Endothelial cell of umbilical vein (primary cell): ENCODE measurements at regions not wholly inside any gene's neighbourhood (a gene's known extent, or its start where the extent isn't known, plus 50 kb on each side); places are given as distances from the start of the nearest gene placed in this dataset.

Source experiments
- BruUV-seq: library from RNA; stranded (reverse); fragments of 400-500 nt; replicated peaks from 2 replicates; lab custom pipeline; 2021; lab: Mats Ljungman, UMichigan
- CTCF ChIA-PET: fragments of 300-600, 350-600 bp; sonication (Branson Sonifier 250); formaldehyde crosslinking; loops from one replicate; lab custom pipeline; 2021; ENCODE audit warnings: antibody characterized with exemption, inconsistent platforms; lab: Charles Lee
- POLR2A ChIA-PET: fragments of 300-600, 350-600 bp; sonication (Branson Sonifier 250); formaldehyde crosslinking; loops from one replicate; lab custom pipeline; 2021; ENCODE audit warnings: antibody characterized with exemption, inconsistent platforms; lab: Charles Lee
- DNase-seq: peaks from one replicate; pipeline ENCODE4 v3.0.0-alpha.2; 2011; ENCODE audit warnings: low read depth, low spot score
- FAIRE-seq: peaks from 2 replicates; lab custom pipeline; 2011; peaks lifted over from hg19 to GRCh38; lab: Jason Lieb, UNC
- H2AFZ ChIP-seq: 2 replicates; pipeline ENCODE4 v1.6.0; 2012; ENCODE audit warnings: low read depth, low read length, control low read depth, inconsistent platforms
- H3K27ac ChIP-seq: 2 replicates; pipeline ENCODE4 v1.5.1; 2011; ENCODE audit warnings: low read depth, mild to moderate bottlenecking, control low read depth, low read length, moderate library complexity; ENCODE audit not compliant: insufficient read depth
- H3K27me3 ChIP-seq, 2 experiments: 2 replicates each; pipeline versions ENCODE4 v1.6.0 to v1.6.1; 2011; ENCODE audit warnings: low read length in 2 of 2, mixed read lengths in 1 of 2; ENCODE audit not compliant: control insufficient read depth in 2 of 2, insufficient read depth in 2 of 2
- H3K36me3 ChIP-seq, 2 experiments: 2 replicates in 1 of 2; 3 replicates in 1 of 2; pipeline ENCODE4 v1.5.1; 2011; ENCODE audit warnings: low read length in 2 of 2, mild to moderate bottlenecking in 1 of 2, moderate library complexity in 1 of 2; ENCODE audit not compliant: control insufficient read depth in 2 of 2, insufficient read depth in 2 of 2; ENCODE audit errors: extremely low read depth in 1 of 2
- H3K4me1 ChIP-seq: 3 replicates; pipeline ENCODE4 v1.5.1; 2011; ENCODE audit warnings: mild to moderate bottlenecking, low read length; ENCODE audit not compliant: control insufficient read depth, insufficient read depth; ENCODE audit errors: extremely low read depth
- H3K4me2 ChIP-seq: 2 replicates; pipeline ENCODE4 v1.6.1; 2011; ENCODE audit warnings: low read length, control low read depth, mixed read lengths; ENCODE audit not compliant: insufficient read depth
- H3K4me3 ChIP-seq, 3 experiments: fragments of 200-600 bp in 1 of 3; sonication (generic), shearing (Covaris generic) in 1 of 3; replicated peaks in 1 of 3; 2 replicates each; pipeline ENCODE4 v1.5.1; 2011 to 2016; ENCODE audit warnings: control low read depth in 3 of 3, low read length in 3 of 3, mild to moderate bottlenecking in 2 of 3, inconsistent platforms in 1 of 3, low read depth in 1 of 3, moderate library complexity in 1 of 3; ENCODE audit not compliant: insufficient read depth in 1 of 3
- H3K79me2 ChIP-seq: 2 replicates; pipeline ENCODE4 v1.6.0; 2012; ENCODE audit warnings: low read length, inconsistent platforms; ENCODE audit not compliant: control insufficient read depth, insufficient read depth
- H3K9ac ChIP-seq: replicated peaks from 2 replicates; pipeline ENCODE3; 2011; ENCODE audit warnings: low read length, control low read depth; ENCODE audit not compliant: insufficient read depth; ENCODE audit errors: extremely low read depth
- H3K9me1 ChIP-seq: replicated peaks from 3 replicates; pipeline ENCODE4 v1.6.0; 2011; ENCODE audit warnings: mild to moderate bottlenecking, low read length; ENCODE audit not compliant: control insufficient read depth, insufficient read depth; ENCODE audit errors: extremely low read depth
- H3K9me3 ChIP-seq: replicated peaks from 2 replicates; pipeline ENCODE4 v1.5.1; 2012; ENCODE audit warnings: low read length, inconsistent platforms; ENCODE audit not compliant: control insufficient read depth, insufficient read depth
- H4K20me1 ChIP-seq: replicated peaks from 2 replicates; pipeline ENCODE3; 2011; ENCODE audit warnings: mild to moderate bottlenecking, low read length; ENCODE audit not compliant: control insufficient read depth, insufficient read depth; ENCODE audit errors: extremely low read depth
- CTCF ChIP-seq, 2 donors: IDR thresholded peaks; 1 replicate in 1 of 2; 2 replicates in 1 of 2; pipeline ENCODE4 v1.5.1; 2011; ENCODE audit warnings: low read length in 2 of 2, mild to moderate bottlenecking in 2 of 2, moderate library complexity in 2 of 2, control low read depth in 1 of 2, inconsistent platforms in 1 of 2, low read depth in 1 of 2; ENCODE audit not compliant: insufficient read depth in 1 of 2; ENCODE audit errors: extremely low read depth in 1 of 2
- EZH2 ChIP-seq: IDR thresholded peaks from 2 replicates; pipeline ENCODE4 v1.6.1; 2012; ENCODE audit warnings: borderline replicate concordance, low read depth, mild to moderate bottlenecking, moderate library complexity, low read length, inconsistent platforms; ENCODE audit not compliant: severe bottlenecking
- FOS ChIP-seq: IDR thresholded peaks from 2 replicates; pipeline ENCODE4 v1.6.1; 2011; ENCODE audit warnings: mild to moderate bottlenecking, low read length, moderate library complexity, borderline replicate concordance; ENCODE audit not compliant: insufficient read depth
- GATA2 ChIP-seq: IDR thresholded peaks from 2 replicates; pipeline ENCODE4 v1.7.0; 2011; ENCODE audit warnings: low read depth, mild to moderate bottlenecking, moderate library complexity, mixed read lengths, low read length; ENCODE audit not compliant: insufficient read length, insufficient read depth
- JUN ChIP-seq: IDR thresholded peaks from 2 replicates; pipeline ENCODE4 v1.6.1; 2011; ENCODE audit warnings: borderline replicate concordance, low read depth; ENCODE audit not compliant: insufficient read length, insufficient read depth
- MAX ChIP-seq: IDR thresholded peaks from 2 replicates; pipeline ENCODE4 v1.6.1; 2011; ENCODE audit not compliant: insufficient read depth, insufficient read length
- MYC ChIP-seq: IDR thresholded peaks from one replicate; pipeline ENCODE4 v1.6.1; 2011; ENCODE audit warnings: mild to moderate bottlenecking, low read depth, low read length
- POLR2A ChIP-seq: IDR thresholded peaks from 2 replicates; pipeline ENCODE4 v1.6.1; 2012; ENCODE audit warnings: low read depth, mild to moderate bottlenecking, control low read depth, low read length
- POLR2AphosphoS5 ChIP-seq: IDR thresholded peaks from 2 replicates; pipeline ENCODE4 v1.6.1; 2012; ENCODE audit warnings: low read depth, mild to moderate bottlenecking, control low read depth, low read length, moderate library complexity; ENCODE audit not compliant: insufficient read depth
- dilution Hi-C: fragments of 300-500 bp; cut with MboI; formaldehyde crosslinking; loops from one replicate; pipeline ENCODE4 v1.15.0; 2019; ENCODE audit warnings: low sequenced_read_pairs; ENCODE audit not compliant: extremely low pct_ligation_motif_present
- intact Hi-C: fragments of 100-400 bp; cut with micrococcal nuclease; formaldehyde crosslinking; loops from one replicate; pipeline ENCODE4 v1.10.0; 2022

DNA sequence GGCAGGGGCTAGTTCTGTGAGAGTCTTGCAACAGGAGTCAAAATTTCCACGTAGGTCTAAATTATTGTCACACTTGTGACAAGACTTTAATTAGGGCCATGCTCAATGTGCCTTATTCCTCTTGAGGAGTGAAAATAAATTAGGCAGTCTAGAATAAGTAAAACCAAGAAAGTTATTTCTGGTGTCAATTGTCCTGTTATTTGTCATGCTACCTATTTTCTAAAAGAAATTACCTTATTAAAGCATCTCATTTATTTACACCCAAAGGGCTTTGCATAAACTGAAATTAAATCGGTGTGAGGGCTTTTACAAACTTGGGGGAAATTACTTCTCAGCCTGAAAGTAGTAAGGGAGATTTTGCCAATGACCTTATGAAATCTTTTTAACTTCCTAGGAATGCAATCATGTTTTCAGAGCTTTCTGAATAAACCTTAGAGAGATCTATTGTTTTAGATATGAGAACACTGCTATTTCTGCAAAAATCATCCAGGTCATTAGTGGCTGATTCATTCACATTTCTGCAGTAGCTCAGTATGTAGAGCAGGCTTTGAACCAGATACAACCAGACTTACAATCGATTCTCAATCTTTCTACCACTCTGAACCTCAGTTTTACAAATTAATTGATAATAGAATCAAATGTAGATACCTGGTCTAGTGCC is 221.2 kb upstream of the SAMSN1 start:
- no TSS peak for BruUV-seq
- Histone ChIP-seq H3K79me2 (no peaks in the 10 kb centered on the region), H3K9me1 (no peaks in the 10 kb centered on the region), H3K9me3 (no peaks in the 10 kb centered on the region), H3K4me2 (no peak overlapping the region), H3K9ac (no peak overlapping the region), H2AFZ (no peak overlapping the region), H3K4me1 (no peaks in the 10 kb centered on the region), H3K4me3 (no peak overlapping the region), H4K20me1 (no peaks in the 10 kb centered on the region), H3K27me3 (no peaks in the 10 kb centered on the region), H3K36me3 (no peaks in the 10 kb centered on the region), H3K27ac (no peak overlapping the region)
- intact Hi-C loops = no loop called here
- ChIA-PET CTCF (no interaction called here), POLR2A (no interaction called here)
- dilution Hi-C loops = no loop called here
- no peak for TF ChIP-seq FOS
- no peak for TF ChIP-seq GATA2
- no peak for TF ChIP-seq EZH2
- TF ChIP-seq CTCF (IDR thresholded peaks at IDR 0.05; ENCODE audit: extremely low read depth in 1 of 2, insufficient read depth in 1 of 2, low read depth in 1 of 2, low read length in 2 of 2) = no peak
- TF ChIP-seq JUN = no peak
- TF ChIP-seq POLR2A = no peak
- TF ChIP-seq MYC = no peak
- no peak for TF ChIP-seq MAX
- TF ChIP-seq POLR2AphosphoS5 = no peak
- FAIRE-seq (no peak), DNase-seq (no peak)
